ENCODE measurements at regions not wholly inside any gene's neighbourhood (a gene's known extent, or its start where the extent isn't known, plus 50 kb on each side); places are given as distances from the start of the nearest gene placed in this dataset.
A peak's percentile ranks its signal among the peaks of the same experiment; 100 is the strongest.

- DNase-seq = no peak
These were observed 244.3 kb upstream of the NWD2 start for GRCh38 chr4:37000281-37000680.

- DNase-seq = peak; percentile 87
These were observed 242.7 kb upstream of the NWD2 start for GRCh38 chr4:37001688-37002436.

GRCh38 chr4:37002625-37003024, 241.9 kb upstream of the NWD2 start:
- DNase-seq = peak; percentile 27

GRCh38 chr4:37008199-37008598, 236.3 kb upstream of the NWD2 start:
- peak; percentile 9 for DNase-seq

- no peak for DNase-seq
These were observed 230.0 kb upstream of the NWD2 start for GRCh38 chr4:37014584-37014983.

GRCh38 chr4:37015391-37015790, 229.2 kb upstream of the NWD2 start:
- DNase-seq = no peak

GRCh38 chr4:37023504-37023903, 221.0 kb upstream of the NWD2 start:
- no peak for DNase-seq

GRCh38 chr4:37023996-37024395, 220.5 kb upstream of the NWD2 start:
- DNase-seq = no peak

- peak; percentile 9 for DNase-seq
These were observed 203.7 kb upstream of the NWD2 start for GRCh38 chr4:37040816-37041215.

- no peak for DNase-seq
These were observed 201.2 kb upstream of the NWD2 start for GRCh38 chr4:37043342-37043741.

- no peak for DNase-seq
These were observed 193.4 kb upstream of the NWD2 start for GRCh38 chr4:37051111-37051510.

GRCh38 chr4:37051866-37052265, 192.7 kb upstream of the NWD2 start:
- DNase-seq = no peak

- DNase-seq = no peak
These were observed 189.9 kb upstream of the NWD2 start for GRCh38 chr4:37054531-37055077.

- DNase-seq = no peak
These were observed 185.7 kb upstream of the NWD2 start for GRCh38 chr4:37058826-37059225.

GRCh38 chr4:37066159-37066558, 178.4 kb upstream of the NWD2 start:
- no peak for DNase-seq

GRCh38 chr4:37068580-37068979, 176.0 kb upstream of the NWD2 start:
- DNase-seq = no peak

GRCh38 chr4:37070041-37070440, 174.5 kb upstream of the NWD2 start:
- no peak for DNase-seq

GRCh38 chr4:37071576-37071975, 173.0 kb upstream of the NWD2 start:
- DNase-seq = no peak

GRCh38 chr4:37073226-37073840, 171.2 kb upstream of the NWD2 start:
- DNase-seq = peak; percentile 5

- DNase-seq = no peak
These were observed 161.6 kb upstream of the NWD2 start for GRCh38 chr4:37082912-37083311.

GRCh38 chr4:37095925-37096324, 148.6 kb upstream of the NWD2 start:
- DNase-seq = no peak

GRCh38 chr4:37101182-37101581, 143.4 kb upstream of the NWD2 start:
- DNase-seq = no peak

GRCh38 chr4:37101686-37102085, 142.9 kb upstream of the NWD2 start:
- DNase-seq = no peak

- DNase-seq = no peak
These were observed 134.8 kb upstream of the NWD2 start for GRCh38 chr4:37109756-37110155.

- no peak for DNase-seq
These were observed 119.7 kb upstream of the NWD2 start for GRCh38 chr4:37124800-37125199.
